ENCODE measurements at regions not wholly inside any gene's neighbourhood (a gene's known extent, or its start where the extent isn't known, plus 50 kb on each side); places are given as distances from the start of the nearest gene placed in this dataset.

DNA sequence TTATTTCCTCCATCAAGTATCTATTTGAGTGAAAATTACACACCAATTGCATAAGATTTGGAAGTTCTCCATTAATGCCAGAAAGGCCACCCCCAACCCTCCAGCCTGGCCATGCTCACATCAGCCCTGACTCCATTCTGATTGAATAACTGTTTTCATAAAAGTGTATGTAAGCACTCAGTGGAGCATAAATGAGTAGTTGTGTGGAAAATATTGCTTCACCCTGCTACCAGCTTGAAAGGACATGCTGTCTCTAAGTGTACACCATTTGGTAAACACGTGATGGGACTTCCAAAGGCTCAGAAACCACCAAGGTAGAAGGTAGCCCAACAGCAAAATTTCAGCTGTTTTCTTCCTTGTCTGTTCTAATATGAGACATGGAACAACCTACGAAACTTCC lies 393.8 kb downstream of the ZNF385D start:
- DNase-seq, result no peak

DNA sequence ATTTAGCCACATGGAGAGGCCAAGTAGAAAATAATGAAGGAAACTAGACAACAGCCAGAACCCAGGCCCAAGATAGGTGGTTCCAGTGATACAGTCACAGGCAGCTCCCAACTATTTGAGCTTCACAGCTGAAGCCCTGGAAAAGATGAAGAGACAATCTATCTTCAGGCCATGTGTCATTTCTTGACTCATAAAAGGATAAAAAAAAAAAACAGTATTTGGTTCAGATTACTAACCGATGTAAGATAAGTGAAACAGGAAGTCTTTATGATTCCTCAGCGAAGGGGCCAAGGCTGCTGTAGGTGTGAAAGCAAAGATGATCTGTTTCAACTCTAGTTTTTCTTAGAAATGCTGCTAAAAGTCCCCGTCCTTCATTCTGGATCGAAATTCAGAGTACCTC lies 394.6 kb downstream of the ZNF385D start:
- no peak for DNase-seq

DNA sequence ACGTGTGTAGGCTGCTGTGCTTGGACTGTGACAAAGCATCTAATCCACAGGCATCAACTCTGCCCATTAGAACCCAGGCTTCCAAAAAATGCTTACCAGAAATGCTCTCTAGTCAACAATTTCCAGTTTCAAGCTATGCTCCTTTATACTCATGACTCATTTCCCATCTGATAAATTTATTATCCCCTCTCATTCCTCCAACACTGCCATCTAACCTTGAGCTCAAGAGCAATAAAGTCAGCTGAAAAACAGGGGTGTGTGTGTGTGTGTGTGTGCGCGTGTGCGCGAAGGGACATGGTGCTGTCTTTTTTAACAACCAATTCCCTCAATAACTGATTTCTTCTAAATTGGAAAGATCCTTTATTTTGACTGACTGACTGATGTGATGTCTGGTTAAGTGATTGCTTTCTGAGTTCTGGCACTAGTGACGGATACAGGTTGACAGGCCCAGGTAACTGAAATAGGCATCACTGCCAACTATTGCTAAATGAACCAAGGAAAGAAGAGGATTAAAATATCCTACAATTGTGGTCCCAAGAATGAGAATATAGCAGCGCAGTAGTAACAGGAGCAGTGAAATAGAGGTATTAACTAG lies 405.5 kb downstream of the ZNF385D start:
- no peak for DNase-seq

DNA sequence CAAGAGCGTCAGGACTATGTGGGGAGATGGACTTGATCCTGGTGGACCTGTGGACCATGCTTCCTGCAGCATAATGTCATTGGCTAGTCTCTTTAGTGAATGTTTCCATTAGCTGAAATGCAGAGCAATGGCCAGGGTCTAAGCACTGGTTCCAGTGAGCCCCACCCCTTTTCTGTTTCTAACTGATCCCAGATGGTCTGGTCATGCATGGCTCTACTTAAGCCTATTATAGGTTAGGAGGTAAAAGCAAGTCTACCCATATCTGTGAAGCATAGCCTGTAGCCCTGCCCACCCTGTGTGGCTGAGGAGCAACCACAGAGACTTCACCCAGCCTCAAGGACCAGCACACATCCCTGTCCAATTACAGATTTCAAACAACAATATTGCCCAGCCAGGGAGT lies 419.2 kb downstream of the ZNF385D start:
- DNase-seq, result no peak

- no peak for DNase-seq
These were observed 419.7 kb downstream of the ZNF385D start for GRCh38 chr3:21331321-21331720.

DNA sequence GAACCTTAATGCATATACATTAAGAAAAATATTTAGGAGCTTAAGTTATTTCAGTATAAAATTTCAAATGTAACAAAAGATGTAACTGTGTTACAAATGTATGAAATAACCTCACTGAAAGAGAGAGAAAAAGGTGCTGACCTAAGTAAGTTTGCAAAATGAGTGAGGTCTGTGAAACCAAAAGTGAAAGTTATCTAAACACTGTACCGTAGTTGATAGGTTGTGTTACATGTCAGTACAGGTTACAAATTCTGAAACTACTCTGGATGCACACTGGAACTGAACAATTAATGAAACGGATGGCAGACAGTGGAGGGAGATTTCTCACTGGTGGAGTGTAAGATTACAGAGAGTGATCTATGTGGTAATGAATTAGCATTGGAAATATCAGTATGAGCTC lies 420.7 kb downstream of the ZNF385D start:
- no peak for DNase-seq

DNA sequence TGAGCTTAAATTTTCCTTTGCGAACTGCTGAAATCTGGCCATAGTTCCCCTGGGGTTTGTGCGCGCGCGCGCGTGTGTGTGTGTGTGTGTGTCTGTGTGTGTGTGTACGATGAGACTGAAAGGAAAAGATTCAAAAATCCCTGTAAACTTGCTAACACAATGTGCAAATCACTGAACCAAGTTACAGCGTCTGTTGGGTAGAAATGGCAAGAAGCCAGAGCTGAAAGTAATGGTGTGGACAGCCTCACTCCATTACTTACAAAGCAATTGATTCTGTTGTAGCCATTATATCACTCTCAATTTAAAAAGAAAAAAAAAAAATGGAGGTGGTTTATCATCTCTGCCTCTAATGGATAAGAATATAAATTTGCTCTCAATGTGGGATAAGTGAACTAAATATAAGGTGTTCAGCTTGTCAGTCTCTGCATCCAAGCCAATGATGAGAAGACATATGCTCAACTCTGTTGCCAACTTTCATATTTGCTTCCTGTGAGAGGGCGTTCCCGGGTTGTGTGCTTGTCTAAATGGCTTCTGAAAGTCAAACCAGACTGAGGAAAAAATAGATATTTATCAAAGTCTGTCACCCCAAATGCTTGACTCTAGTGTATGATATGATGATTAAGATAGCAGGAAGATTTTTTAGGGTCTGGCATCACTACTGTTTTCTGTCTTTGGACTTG lies 422.2 kb downstream of the ZNF385D start:
- DNase-seq, result no peak

DNA sequence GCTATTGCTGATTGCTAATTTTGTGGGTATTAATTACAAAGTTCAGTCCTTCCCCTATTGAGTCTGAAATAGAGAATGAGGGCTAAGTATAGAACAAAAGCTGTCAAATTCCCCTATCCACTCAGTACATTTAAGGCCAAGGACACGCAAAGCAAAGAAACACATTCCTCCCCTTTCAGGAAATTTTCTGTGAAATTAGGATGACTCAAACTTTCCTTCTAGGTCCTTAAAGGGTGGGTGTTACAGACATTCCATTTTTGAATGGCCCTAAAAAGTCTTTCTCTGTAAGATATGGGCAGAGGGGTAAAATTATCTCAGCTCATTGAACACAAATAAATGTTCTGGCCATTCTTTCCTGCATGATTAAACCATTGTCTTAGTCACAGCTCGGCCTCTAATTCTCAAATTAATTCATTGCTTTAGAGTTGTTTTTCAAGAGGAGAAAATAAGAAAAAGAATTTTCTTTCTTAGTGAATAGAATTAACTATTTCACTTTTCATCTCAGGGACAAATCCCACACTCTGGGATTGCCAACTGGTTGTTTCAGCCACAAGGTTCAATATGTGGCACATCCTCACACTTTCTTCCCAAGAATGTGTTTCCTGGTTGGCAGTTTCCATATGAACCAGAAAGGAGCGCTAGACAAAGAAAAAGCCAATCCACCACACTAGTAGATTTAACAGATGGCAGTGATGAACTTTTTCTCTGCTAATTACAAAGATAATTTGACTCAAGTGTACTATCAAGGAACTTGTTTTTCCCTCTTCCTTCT lies 424.1 kb downstream of the ZNF385D start:
- no peak for DNase-seq

GRCh38 chr3:21314688-21315087 lies 436.3 kb downstream of the ZNF385D start:
- DNase-seq, result no peak

- no peak for DNase-seq
These were observed 440.1 kb downstream of the ZNF385D start for GRCh38 chr3:21310891-21311290.

GRCh38 chr3:21310161-21310560 lies 440.8 kb downstream of the ZNF385D start:
- DNase-seq, result no peak

GRCh38 chr3:21297304-21297703 lies 453.7 kb downstream of the ZNF385D start:
- DNase-seq, result no peak

GRCh38 chr3:21294768-21295167 lies 456.2 kb downstream of the ZNF385D start:
- no peak for DNase-seq

DNA sequence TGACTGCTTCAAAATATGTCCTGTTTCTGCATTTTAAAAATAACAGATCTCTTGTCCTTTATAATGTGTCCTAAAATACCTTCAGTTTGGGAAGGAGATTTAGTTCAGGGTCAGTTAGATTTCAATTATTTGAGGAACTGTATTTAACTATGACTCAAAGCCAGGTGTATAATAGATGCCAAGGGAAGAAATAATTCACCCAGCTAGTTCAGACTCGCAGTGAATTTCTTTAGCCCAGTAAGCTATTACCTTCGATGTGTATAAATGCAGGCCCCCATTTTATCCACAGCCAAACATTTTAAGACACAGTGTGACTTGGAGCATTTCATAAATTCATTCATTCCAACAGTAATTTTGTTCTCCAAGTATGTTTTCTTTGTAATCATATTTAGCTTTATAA lies 458.0 kb downstream of the ZNF385D start:
- DNase-seq, result no peak

DNA sequence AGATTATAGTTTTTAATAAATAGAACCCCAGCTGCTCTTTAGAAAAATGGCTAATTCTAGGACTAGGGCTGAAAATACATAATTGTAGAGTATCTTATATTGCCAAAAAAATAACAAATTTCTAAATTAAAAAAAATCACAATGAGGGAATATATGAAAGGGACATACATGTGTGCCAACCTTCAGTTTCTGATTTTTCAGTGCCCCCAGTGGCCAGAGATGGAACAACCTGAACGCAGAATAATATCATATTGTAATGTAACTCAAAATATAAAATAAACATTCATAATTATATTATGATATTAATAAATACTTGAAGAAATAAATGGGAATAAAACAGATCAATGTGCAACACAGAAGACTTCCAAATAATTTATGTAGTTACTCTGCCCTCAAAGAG lies 460.5 kb downstream of the ZNF385D start:
- DNase-seq, result no peak

- no peak for DNase-seq
These were observed 476.9 kb downstream of the ZNF385D start for GRCh38 chr3:21274079-21274571.

GRCh38 chr3:21273259-21274025 lies 477.6 kb downstream of the ZNF385D start:
- DNase-seq, result no peak

GRCh38 chr3:21271606-21272016 lies 479.4 kb downstream of the ZNF385D start:
- DNase-seq, result no peak

DNA sequence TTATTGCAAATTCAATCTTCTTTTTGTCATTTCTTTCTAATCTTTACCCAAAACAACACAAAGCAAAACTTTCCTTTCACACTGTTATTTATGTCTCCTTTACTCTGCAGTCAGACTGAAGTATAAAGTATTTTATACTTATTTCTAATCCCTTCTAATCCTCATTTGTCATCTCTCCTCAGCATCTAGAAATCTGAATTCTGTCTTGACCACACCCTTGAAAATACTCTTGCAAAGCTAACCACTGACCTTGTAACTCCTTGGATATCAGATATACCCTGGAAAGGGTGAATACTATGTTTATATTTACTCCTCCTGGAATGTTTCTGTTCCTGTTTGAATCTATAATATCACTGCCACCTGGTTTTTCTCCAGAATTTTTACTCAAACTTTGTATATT lies 481.1 kb downstream of the ZNF385D start:
- no peak for DNase-seq

DNA sequence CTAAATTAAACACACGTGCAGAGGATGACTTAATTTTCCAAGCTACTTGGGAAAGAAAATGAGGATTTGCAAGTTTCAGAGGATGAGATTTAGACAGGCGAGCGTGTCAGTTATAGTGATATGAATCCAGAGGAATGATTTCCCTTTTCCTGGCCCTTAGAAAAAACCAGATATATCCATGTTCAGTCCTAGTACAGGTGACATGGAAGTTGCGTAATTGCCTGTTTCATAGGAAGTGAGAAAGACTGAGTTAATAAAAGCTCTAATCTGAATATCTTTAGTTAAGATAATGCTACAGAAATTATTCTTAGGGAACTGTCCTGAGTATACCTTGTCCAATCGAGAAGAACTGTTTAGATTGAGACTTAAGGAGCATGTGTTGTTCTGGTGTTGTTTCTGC lies 490.5 kb downstream of the ZNF385D start:
- no peak for DNase-seq

DNA sequence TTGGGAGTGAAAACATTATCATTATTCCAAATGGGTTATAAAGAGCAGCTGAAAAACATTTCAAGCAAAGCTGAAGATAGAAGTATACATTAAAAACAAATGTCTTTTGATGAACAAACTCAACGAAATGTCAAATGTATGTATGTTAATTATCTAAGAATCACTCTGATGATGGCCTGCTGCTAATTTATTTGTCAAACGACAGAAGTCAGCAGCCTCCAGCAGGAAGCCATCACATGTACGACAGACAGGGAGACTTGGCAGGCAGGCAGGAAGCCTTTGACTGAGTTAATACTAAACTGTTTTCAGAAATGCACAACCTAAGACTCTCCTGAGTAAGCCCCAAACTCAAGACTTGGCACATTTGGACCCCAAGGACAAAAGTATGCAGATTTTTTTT lies 491.1 kb downstream of the ZNF385D start:
- no peak for DNase-seq

DNA sequence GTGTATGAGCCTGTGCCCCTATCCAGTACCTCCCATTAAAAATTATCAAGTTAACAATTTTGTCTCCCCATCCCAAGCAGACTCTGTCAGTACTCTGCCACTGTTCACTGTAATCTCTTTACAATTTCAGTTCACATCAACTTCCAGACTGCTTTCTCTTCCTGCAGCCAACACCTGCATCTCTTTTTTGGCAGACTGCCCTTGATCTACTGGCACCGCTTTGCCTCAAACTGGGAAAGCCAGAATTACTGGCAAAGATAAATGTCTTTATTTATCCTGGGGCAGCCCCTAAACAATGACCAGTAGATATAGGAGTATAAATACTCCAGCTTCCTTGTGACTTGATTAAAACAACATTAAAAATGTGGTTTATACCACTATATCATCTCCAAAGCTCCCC lies 494.1 kb downstream of the ZNF385D start:
- no peak for DNase-seq

- DNase-seq, result no peak
These were observed 512.3 kb downstream of the ZNF385D start for GRCh38 chr3:21238661-21239060.
